ENCODE measurements at regions not wholly inside any gene's neighbourhood (a gene's known extent, or its start where the extent isn't known, plus 50 kb on each side); places are given as distances from the start of the nearest gene placed in this dataset.

DNA sequence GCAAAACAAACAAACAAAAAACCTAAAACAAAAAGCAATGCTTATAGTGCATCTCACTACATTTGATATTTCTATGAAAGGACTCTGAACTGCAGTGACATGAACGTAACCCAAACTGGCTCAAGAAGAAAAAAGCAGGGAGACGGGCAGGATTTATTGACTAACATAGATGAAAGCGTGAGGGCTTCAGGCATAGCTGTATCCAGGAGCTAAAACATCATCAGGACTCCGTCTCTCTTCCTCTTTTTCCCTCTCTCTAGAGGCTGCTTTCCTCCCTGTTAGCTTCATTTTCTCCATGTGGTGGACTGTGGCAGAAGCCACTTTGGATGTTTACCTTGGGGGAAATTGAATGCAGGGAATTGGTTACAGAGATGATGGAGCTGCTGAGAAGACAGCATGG lies 418.2 kb upstream of the PROK2 start:
- TF ChIP-seq GATA2 (IDR thresholded peaks at IDR 0.05; ENCODE audit: insufficient read depth, insufficient read length, low read depth, low read length) (no peak), POLR2AphosphoS5 (IDR thresholded peaks at IDR 0.05; ENCODE audit: insufficient read depth, low read depth, low read length) (no peak), MYC (IDR thresholded peaks at IDR 0.05; ENCODE audit: low read depth, low read length) (no peak), POLR2A (IDR thresholded peaks at IDR 0.05; ENCODE audit: low read depth, low read length) (no peak), FOS (IDR thresholded peaks at IDR 0.05; ENCODE audit: borderline replicate concordance, insufficient read depth, low read length) (no peak)
- TF ChIP-seq, protein P1, sequence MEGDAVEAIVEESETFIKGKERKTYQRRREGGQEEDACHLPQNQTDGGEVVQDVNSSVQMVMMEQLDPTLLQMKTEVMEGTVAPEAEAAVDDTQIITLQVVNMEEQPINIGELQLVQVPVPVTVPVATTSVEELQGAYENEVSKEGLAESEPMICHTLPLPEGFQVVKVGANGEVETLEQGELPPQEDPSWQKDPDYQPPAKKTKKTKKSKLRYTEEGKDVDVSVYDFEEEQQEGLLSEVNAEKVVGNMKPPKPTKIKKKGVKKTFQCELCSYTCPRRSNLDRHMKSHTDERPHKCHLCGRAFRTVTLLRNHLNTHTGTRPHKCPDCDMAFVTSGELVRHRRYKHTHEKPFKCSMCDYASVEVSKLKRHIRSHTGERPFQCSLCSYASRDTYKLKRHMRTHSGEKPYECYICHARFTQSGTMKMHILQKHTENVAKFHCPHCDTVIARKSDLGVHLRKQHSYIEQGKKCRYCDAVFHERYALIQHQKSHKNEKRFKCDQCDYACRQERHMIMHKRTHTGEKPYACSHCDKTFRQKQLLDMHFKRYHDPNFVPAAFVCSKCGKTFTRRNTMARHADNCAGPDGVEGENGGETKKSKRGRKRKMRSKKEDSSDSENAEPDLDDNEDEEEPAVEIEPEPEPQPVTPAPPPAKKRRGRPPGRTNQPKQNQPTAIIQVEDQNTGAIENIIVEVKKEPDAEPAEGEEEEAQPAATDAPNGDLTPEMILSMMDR (IDR thresholded peaks at IDR 0.05; ENCODE audit: extremely low read depth in 1 of 2, insufficient read depth in 1 of 2, low read depth in 1 of 2, low read length in 2 of 2), result no peak
- TF ChIP-seq, protein P2, sequence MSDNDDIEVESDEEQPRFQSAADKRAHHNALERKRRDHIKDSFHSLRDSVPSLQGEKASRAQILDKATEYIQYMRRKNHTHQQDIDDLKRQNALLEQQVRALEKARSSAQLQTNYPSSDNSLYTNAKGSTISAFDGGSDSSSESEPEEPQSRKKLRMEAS (IDR thresholded peaks at IDR 0.05; ENCODE audit: insufficient read depth, insufficient read length), result no peak
- Histone ChIP-seq H2AFZ (ENCODE audit: low read depth, low read length) (no peak overlapping the region), H3K79me2 (ENCODE audit: control insufficient read depth, insufficient read depth, low read length) (no peaks in the 10 kb centered on the region), H3K4me3 (replicated peaks in 1 of 3; ENCODE audit: insufficient read depth in 1 of 3, low read depth in 1 of 3, low read length in 3 of 3) (no peak overlapping the region), H3K9me3 (replicated peaks; ENCODE audit: control insufficient read depth, insufficient read depth, low read length) (no peaks in the 10 kb centered on the region), H3K27ac (ENCODE audit: insufficient read depth, low read depth, low read length) (no peak overlapping the region), H3K4me2 (ENCODE audit: insufficient read depth, low read length) (no peak overlapping the region), H3K9ac (replicated peaks; ENCODE audit: extremely low read depth, insufficient read depth, low read length) (no peak overlapping the region), H3K36me3 (ENCODE audit: control insufficient read depth in 2 of 2, extremely low read depth in 1 of 2, insufficient read depth in 2 of 2, low read length in 2 of 2) (no peaks in the 10 kb centered on the region), H4K20me1 (replicated peaks; ENCODE audit: control insufficient read depth, extremely low read depth, insufficient read depth, low read length) (no peaks in the 10 kb centered on the region), H3K4me1 (ENCODE audit: control insufficient read depth, extremely low read depth, insufficient read depth, low read length) (no peaks in the 10 kb centered on the region), H3K9me1 (replicated peaks; ENCODE audit: control insufficient read depth, extremely low read depth, insufficient read depth, low read length) (no peaks in the 10 kb centered on the region), H3K27me3 (ENCODE audit: control insufficient read depth in 2 of 2, insufficient read depth in 2 of 2, low read length in 2 of 2) (peaks cover 10% of the 10 kb centered on the region in 2 experiments)
- ChIA-PET CTCF (interaction anchor here (1.0 kb wide), 1 partner anchor 619 kb away, joined by 3 read pairs; no protein-coding TSS in a partner anchor), POLR2A (no interaction called here)
- DNase-seq (ENCODE audit: low read depth, low spot score) (no peak), FAIRE-seq (no peak)
- dilution Hi-C loops (cut with MboI; ENCODE audit: extremely low pct_ligation_motif_present, low sequenced_read_pairs) (no loop called here), intact Hi-C loops (cut with micrococcal nuclease) (no loop called here)
- BruUV-seq (replicated peaks), result no TSS peak

Data from endothelial cell of umbilical vein (primary cell).